ENCODE measurements at regions not wholly inside any gene's neighbourhood (a gene's known extent, or its start where the extent isn't known, plus 50 kb on each side); places are given as distances from the start of the nearest gene placed in this dataset.

DNA sequence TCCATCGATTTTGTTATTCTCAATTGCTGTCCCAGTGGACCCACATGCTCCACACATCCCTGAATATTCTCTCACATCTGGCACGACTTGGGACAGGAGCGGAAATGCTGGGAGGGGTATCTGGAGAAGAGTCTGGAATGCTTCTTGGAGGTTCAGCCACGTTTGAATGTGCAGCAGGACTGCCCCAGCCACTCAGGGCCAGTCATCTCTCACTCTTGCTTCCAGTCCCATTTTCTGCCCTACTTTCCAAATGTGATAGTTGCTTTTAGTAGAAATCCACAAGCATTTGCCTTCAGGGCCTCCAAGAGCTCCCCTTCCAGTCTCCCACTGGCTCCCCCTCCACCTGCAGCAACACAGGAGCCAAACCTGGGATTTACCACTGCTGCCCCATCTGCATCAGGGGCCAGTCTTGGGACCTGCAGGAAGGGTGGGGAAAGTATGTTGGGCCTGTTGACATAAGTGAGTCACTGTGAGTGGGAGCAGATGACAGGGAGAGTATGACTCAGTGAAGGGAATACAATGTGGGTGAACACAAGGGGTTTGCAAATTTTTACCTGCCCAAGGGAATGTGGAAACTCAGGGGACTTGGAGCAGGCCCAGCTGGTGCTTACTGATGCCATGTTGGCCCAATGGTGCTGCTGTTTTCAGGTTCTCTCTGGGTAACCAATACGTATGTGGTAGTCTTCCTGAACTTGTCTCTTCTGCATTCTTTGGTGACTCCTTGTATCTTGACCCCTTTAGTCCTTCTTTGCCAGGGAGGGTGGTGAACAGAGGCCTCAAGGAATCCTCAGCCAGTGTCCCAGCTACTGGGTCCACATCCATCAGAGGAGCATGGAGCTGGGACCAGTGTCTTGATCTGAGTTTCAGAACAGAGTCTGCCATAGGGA is 78.8 kb upstream of the CRHR1 start:
- H3K9me3 Mint-ChIP-seq (ENCODE audit: insufficient read depth), result no peaks in the 10 kb centered on the region
- Histone ChIP-seq H3K4me3 (ENCODE audit: control extremely low read depth in 1 of 5, extremely low read depth in 1 of 5, insufficient read depth in 1 of 5, low read depth in 2 of 5, low read length in 4 of 5) (no peak overlapping the region), H3K27me3 (replicated peaks in 1 of 4; ENCODE audit: control extremely low read depth in 1 of 4, control insufficient read depth in 3 of 4, insufficient read depth in 4 of 4, low read length in 3 of 4) (peaks cover 0 to 48% (median 8%) of the 10 kb centered on the region in 4 experiments), H3K9me3 (ENCODE audit: control extremely low read depth in 1 of 3, control insufficient read depth in 2 of 3, insufficient read depth in 1 of 3, low read length in 2 of 3) (peaks cover 0 to 3% (median 0%) of the 10 kb centered on the region in 3 donors), H2AFZ (ENCODE audit: insufficient read depth, low read depth, low read length, poor library complexity, severe bottlenecking) (no peak overlapping the region), H3K79me2 (ENCODE audit: control insufficient read depth, insufficient read depth, low read length) (no peaks in the 10 kb centered on the region), H3K36me3 (replicated peaks in 1 of 2; ENCODE audit: control extremely low read depth in 1 of 2, control insufficient read depth in 1 of 2, extremely low read depth in 1 of 2, insufficient read depth in 2 of 2, low read length in 1 of 2) (no peaks in the 10 kb centered on the region), H3K4me2 (replicated peaks; ENCODE audit: low read depth, low read length, poor library complexity, severe bottlenecking) (no peak overlapping the region), H4K20me1 (ENCODE audit: control insufficient read depth, insufficient read depth, low read length, poor library complexity, severe bottlenecking) (no peaks in the 10 kb centered on the region), H3K9ac (ENCODE audit: low read length) (no peak overlapping the region), H3K4me1 (ENCODE audit: control insufficient read depth in 2 of 2, insufficient read depth in 2 of 2, low read length in 2 of 2) (no peaks in the 10 kb centered on the region), H3K27ac (ENCODE audit: low read length in 2 of 2) (no peak overlapping the region)
- WGBS (ENCODE audit: insufficient coverage), result 100% methylated on average over 1 of the region's 5 CpGs
- CTCF ChIA-PET, result no interaction called here
- no peaks in the 10 kb centered on the region for H3K4me1 Mint-ChIP-seq
- no peak overlapping the region for H3K27ac Mint-ChIP-seq
- H3K27me3 Mint-ChIP-seq, result peaks cover 62% of the 10 kb centered on the region
- ATAC-seq (ENCODE audit: low read depth), result no peak
- TF ChIP-seq CTCF (IDR thresholded peaks at IDR 0.05), result no peak
- TF ChIP-seq EZH2 (IDR thresholded peaks at IDR 0.05; ENCODE audit: borderline replicate concordance, insufficient read depth, low read depth, low read length, poor library complexity, severe bottlenecking), result no peak
- POLR2A ChIA-PET, result no interaction called here
- no peak overlapping the region for H3K4me3 Mint-ChIP-seq
- DNase-seq, result no peak
- intact Hi-C loops (cut with micrococcal nuclease), result no loop called here

DNA sequence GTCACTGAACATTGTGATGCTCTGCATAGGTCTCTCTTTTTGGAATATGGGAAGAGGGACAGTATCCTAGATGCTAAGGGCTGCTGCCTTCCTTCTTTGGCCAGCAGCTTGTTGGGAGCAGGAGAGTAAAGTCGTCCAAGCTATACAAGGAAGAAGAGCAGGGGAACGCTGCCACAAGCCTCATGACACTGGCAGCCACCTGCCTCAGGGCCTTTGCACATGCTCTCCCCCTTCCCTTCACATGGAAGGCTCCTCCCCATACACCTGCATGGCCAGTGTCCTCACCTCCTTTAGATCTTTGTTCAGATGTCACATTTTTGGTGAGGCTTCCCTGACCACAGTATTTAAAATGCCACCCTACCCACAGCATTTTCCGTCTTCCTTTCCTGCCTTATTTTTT is 78.1 kb upstream of the CRHR1 start:
- H3K9me3 Mint-ChIP-seq (ENCODE audit: insufficient read depth), result no peaks in the 10 kb centered on the region

More for the DNA sequence above, 78.1 kb upstream of the CRHR1 start:
- no peak overlapping the region for H3K9ac ChIP-seq (ENCODE audit: low read length)
- Mint-ChIP-seq H3K27ac (no peak overlapping the region), H3K4me3 (no peak overlapping the region), H3K4me1 (no peaks in the 10 kb centered on the region), H3K27me3 (peaks cover 61% of the 10 kb centered on the region)
- H3K4me2 ChIP-seq (replicated peaks; ENCODE audit: low read depth, low read length, poor library complexity, severe bottlenecking), result no peak overlapping the region
- intact Hi-C loops (cut with micrococcal nuclease), result no loop called here
- CTCF ChIA-PET, result no interaction called here
- H3K27ac ChIP-seq (ENCODE audit: low read length in 2 of 2), result no peak overlapping the region
- H3K4me1 ChIP-seq (ENCODE audit: control insufficient read depth in 2 of 2, insufficient read depth in 2 of 2, low read length in 2 of 2), result no peaks in the 10 kb centered on the region
- DNase-seq (no peak), ATAC-seq (ENCODE audit: low read depth) (no peak)
- no peaks in the 10 kb centered on the region for H3K36me3 ChIP-seq (replicated peaks in 1 of 2; ENCODE audit: control extremely low read depth in 1 of 2, control insufficient read depth in 1 of 2, extremely low read depth in 1 of 2, insufficient read depth in 2 of 2, low read length in 1 of 2)
- no peak overlapping the region for H2AFZ ChIP-seq (ENCODE audit: insufficient read depth, low read depth, low read length, poor library complexity, severe bottlenecking)
- POLR2A ChIA-PET, result no interaction called here
- peaks cover 0 to 46% (median 6%) of the 10 kb centered on the region in 4 experiments for H3K27me3 ChIP-seq (replicated peaks in 1 of 4; ENCODE audit: control extremely low read depth in 1 of 4, control insufficient read depth in 3 of 4, insufficient read depth in 4 of 4, low read length in 3 of 4)
- no peaks in the 10 kb centered on the region for H4K20me1 ChIP-seq (ENCODE audit: control insufficient read depth, insufficient read depth, low read length, poor library complexity, severe bottlenecking)
- no peak overlapping the region for H3K4me3 ChIP-seq (ENCODE audit: control extremely low read depth in 1 of 5, extremely low read depth in 1 of 5, insufficient read depth in 1 of 5, low read depth in 2 of 5, low read length in 4 of 5)
- TF ChIP-seq EZH2 (IDR thresholded peaks at IDR 0.05; ENCODE audit: borderline replicate concordance, insufficient read depth, low read depth, low read length, poor library complexity, severe bottlenecking) (no peak), CTCF (IDR thresholded peaks at IDR 0.05) (no peak)
- H3K79me2 ChIP-seq (ENCODE audit: control insufficient read depth, insufficient read depth, low read length), result no peaks in the 10 kb centered on the region
- peaks cover 0 to 3% (median 0%) of the 10 kb centered on the region in 3 donors for H3K9me3 ChIP-seq (ENCODE audit: control extremely low read depth in 1 of 3, control insufficient read depth in 2 of 3, insufficient read depth in 1 of 3, low read length in 2 of 3)
- WGBS (ENCODE audit: insufficient coverage), result 100% methylated on average over 3 of the region's 3 CpGs
